ENCODE measurements at regions not wholly inside any gene's neighbourhood (a gene's known extent, or its start where the extent isn't known, plus 50 kb on each side); places are given as distances from the start of the nearest gene placed in this dataset.
"Not testable (repeated sequence)": the region's sequence is repeated elsewhere in the genome, so short reads cannot be mapped to it uniquely, and the experiment has no call there.

DNA sequence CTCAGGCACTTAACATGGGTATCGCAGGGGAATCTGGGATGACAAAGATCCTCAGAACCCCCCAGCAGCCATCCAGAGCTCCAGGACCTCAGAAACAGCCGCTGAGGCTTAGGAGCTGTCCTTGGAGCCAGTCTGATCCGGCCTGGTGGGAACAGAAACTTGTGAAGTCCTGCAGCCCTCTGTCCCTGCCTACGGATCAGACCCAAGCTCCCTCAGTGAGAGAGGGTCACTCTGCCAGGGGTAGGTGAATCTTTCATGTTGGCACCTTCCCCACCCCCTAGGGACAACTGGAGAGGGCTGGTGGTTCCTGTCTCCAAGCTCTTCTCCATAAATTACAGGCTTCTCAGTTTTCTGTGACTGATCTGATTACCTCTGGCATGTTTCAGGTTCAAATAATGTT lies 122.3 kb downstream of the TLR5 start:
- no peak overlapping the region for H3K4me3 ChIP-seq (ENCODE audit: low read depth, low read length)
- no peak for TF ChIP-seq CTCF (IDR thresholded peaks at IDR 0.05; ENCODE audit: insufficient read depth, low read depth, low read length, missing control alignments)
- no peak for DNase-seq (ENCODE audit: low read depth)

DNA sequence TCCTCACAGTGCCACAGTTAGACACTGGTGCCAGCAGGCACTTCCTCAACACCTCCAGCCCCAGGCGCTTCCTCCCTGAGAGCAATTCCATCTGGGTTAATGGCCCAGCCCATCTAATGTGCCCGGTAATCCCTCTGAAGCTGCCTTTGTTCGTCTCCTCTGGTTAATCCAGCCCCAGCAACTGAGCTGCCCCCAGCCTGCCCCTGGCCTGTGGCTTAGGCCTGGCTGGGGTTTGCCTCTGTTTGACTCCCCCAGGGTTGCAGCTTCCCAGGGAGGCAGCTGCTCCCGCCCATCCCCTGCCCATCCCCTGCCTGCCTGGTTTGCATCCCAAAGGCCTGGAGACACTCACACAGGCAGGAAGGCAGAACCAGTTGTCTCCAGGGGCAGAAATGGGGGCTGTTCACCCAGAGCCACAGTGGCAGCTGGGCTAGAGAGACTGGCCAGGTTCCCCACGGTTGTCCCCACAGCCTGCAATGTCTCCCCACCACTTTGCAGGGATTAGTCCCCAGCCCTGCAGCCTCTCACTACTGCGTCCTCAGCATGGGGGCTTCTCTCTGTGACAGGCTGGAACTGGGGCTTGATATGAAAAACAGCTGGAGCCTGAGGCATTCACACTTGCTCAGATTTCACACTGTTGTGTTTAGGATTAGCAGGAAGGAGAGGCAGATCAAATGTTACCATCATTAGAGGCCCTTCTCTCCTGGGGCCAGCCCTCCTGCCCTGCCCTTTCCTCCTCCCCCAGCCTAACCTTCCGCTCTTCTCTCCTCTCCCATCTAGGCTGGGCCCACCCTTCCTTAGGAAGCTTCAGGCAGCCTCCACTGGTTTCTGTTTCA lies 120.2 kb downstream of the TLR5 start:
- H3K4me3 ChIP-seq (ENCODE audit: low read depth, low read length): no peak overlapping the region
- no peak for TF ChIP-seq CTCF (IDR thresholded peaks at IDR 0.05; ENCODE audit: insufficient read depth, low read depth, low read length, missing control alignments)
- DNase-seq (ENCODE audit: low read depth): no peak

- H3K4me3 ChIP-seq (ENCODE audit: low read depth, low read length): no peak overlapping the region
- TF ChIP-seq CTCF (IDR thresholded peaks at IDR 0.05; ENCODE audit: insufficient read depth, low read depth, low read length, missing control alignments): no peak
- no peak for DNase-seq (ENCODE audit: low read depth)
Observed at GRCh38 chr1:223023863-223024262, 119.2 kb downstream of the TLR5 start.

DNA sequence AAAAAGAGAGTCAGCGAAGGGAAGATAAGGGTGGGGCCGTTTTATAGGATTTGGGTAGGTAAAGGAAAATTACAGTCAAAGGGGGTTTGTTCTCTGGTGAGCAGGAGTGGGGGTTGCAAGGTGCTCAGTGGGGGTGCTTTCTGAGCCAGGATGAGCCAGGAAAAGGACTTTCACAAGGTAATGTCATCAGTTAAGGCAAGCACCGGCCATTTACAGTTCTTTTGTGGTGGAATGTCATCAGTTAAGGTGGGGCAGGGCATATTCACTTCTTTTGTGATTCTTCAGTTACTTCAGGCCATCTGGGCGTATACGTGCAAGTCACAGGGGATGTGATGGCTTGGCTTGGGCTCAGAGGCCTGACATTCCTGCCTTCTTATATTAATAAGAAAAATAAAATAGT lies 118.6 kb downstream of the TLR5 start:
- H3K4me3 ChIP-seq (ENCODE audit: low read depth, low read length); DNase-seq (ENCODE audit: low read depth): not testable (repeated sequence)

- not testable (repeated sequence) for H3K4me3 ChIP-seq (ENCODE audit: low read depth, low read length); DNase-seq (ENCODE audit: low read depth)
Observed at GRCh38 chr1:223025190-223025734, 117.8 kb downstream of the TLR5 start.

GRCh38 chr1:223026639-223027038 lies 116.4 kb downstream of the TLR5 start:
- DNase-seq (ENCODE audit: low read depth); H3K4me3 ChIP-seq (ENCODE audit: low read depth, low read length): not testable (repeated sequence)

DNA sequence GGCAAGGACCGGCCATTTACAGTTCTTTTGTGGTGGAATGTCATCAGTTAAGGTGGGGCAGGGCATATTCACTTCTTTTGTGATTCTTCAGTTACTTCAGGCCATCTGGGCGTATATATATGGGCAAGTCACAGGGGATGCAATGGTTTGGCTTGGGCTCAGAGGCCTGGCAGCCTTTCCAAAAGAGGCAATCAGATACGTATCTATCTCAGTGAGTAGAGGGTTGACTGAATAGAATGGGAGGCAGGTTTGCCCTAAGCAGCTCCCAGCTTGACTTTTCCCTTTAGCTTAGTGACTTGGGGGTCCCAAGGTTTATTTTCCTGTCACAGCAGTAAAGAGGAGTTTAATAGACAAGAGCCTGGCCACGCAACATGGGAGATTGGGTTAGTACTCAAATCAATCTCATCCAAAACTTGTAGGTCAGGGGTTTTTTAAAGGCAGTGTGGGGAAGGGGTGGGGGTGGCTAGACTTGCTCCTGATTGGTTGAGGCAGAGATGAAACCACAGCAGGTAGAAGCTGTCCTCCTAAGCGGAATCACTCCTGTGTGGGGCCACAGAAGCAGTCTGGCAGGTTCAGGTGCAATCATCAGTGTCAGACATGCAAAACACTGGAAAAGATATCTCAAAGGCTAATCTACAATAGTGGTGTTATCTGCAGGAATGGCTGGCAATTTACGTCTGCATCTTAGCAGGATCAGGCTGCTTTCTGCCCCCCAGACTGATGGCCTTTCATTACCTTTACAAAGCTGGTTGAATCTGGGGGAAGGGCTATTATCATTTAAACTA lies 112.9 kb downstream of the TLR5 start:
- no peak for DNase-seq (ENCODE audit: low read depth)
- no peak for TF ChIP-seq CTCF (IDR thresholded peaks at IDR 0.05; ENCODE audit: insufficient read depth, low read depth, low read length, missing control alignments)
- no peak overlapping the region for H3K4me3 ChIP-seq (ENCODE audit: low read depth, low read length)

GRCh38 chr1:223030871-223031400 lies 112.1 kb downstream of the TLR5 start:
- TF ChIP-seq CTCF (IDR thresholded peaks at IDR 0.05; ENCODE audit: insufficient read depth, low read depth, low read length, missing control alignments): no peak
- DNase-seq (ENCODE audit: low read depth): no peak
- H3K4me3 ChIP-seq (ENCODE audit: low read depth, low read length): no peak overlapping the region

All from GM12865 (cell line).